ACC112 (cell line): ENCODE measurements at regions not wholly inside any gene's neighbourhood (a gene's known extent, or its start where the extent isn't known, plus 50 kb on each side); places are given as distances from the start of the nearest gene placed in this dataset.

Experiments used
- H2AFZ ChIP-seq: fragments of 200-600 bp; sonication (generic); one replicate; pipeline ENCODE4 v1.6.0; 2017; ENCODE audit warnings: antibody characterized with exemption, low read length; ENCODE audit not compliant: unreplicated experiment
- H3K27ac ChIP-seq: fragments of 200-600 bp; sonication (generic); 2 replicates; pipeline ENCODE4 v1.5.1; 2014; ENCODE audit warnings: low read depth, mild to moderate bottlenecking, antibody characterized with exemption, low read length, moderate library complexity
- H3K27me3 ChIP-seq: fragments of 200-600 bp; sonication (generic); 2 replicates; pipeline ENCODE4 v1.6.1; 2014; ENCODE audit warnings: mild to moderate bottlenecking, antibody characterized with exemption, low read length, moderate library complexity, mixed read lengths; ENCODE audit not compliant: insufficient read depth
- H3K36me3 ChIP-seq: fragments of 200-600 bp; sonication (generic); 2 replicates; pipeline ENCODE4 v1.6.1; 2016; ENCODE audit warnings: mild to moderate bottlenecking, antibody characterized with exemption, low read length, moderate library complexity, mixed read lengths; ENCODE audit not compliant: insufficient read depth
- H3K4me1 ChIP-seq: fragments of 200-600 bp; sonication (generic); one replicate; pipeline ENCODE4 v1.6.1; 2016; ENCODE audit warnings: low read length, mixed read lengths; ENCODE audit not compliant: insufficient read depth, unreplicated experiment, control insufficient read depth
- H3K4me3 ChIP-seq: fragments of 200-600 bp; sonication (generic); 2 replicates; pipeline ENCODE4 v1.5.1; 2014; ENCODE audit warnings: mild to moderate bottlenecking, low read depth, low read length
- H3K79me2 ChIP-seq: fragments of 200-600 bp; sonication (generic); one replicate; pipeline ENCODE4 v1.6.0; 2016; ENCODE audit warnings: low read length; ENCODE audit not compliant: control insufficient read depth, unreplicated experiment, insufficient read depth

DNA sequence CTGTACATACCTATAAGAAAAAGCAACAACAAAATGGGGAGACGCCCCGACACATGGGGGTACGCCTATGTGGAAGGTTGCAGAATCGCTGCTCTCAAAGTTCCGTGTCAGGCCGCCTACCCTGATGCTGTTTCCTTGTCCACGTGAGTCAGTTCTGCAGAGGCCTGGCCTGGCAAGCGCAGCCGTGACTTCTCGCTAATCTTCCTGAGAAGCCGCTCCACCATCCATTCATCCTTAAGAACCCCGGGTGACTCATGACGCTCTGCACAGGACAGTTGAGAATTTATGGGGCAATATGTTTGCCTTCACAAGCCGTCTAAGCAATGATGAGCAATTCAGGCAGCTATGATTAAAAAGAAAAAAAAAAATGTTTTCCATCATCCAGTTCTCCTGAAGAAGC lies 122.3 kb upstream of the TMPRSS2 start:
- no peak overlapping the region for H2AFZ ChIP-seq
- peak overlapping the region; percentile 94 for H3K27ac ChIP-seq
- H3K27me3 ChIP-seq = no peaks in the 10 kb centered on the region

DNA sequence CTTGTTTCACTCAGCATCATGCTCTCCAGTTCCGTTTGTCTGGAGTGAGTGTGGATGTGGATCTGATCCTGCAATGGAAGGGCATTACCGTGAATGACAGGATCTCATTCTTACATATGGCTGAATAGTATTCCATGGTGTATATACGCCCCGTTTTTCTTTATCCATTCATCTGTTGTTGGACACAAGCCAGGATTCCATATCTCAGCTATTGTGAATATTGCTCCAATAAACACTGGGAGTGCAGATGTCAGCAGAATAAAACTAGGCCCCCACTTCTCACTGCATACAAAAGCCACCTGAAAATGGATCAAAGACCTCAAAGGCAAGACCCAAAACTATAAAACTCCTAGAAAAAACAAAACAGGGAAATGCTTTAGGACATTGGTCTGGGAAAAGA lies 120.3 kb upstream of the TMPRSS2 start:
- Histone ChIP-seq H3K4me3 (no peak overlapping the region), H3K79me2 (no peaks in the 10 kb centered on the region), H3K27ac (no peak overlapping the region; the same call in 1 of the 2 replicates), H3K4me1 (peaks cover 25% of the 10 kb centered on the region), H3K27me3 (no peaks in the 10 kb centered on the region), H3K36me3 (no peaks in the 10 kb centered on the region), H2AFZ (no peak overlapping the region)

More for the DNA sequence above, 122.3 kb upstream of the TMPRSS2 start:
- H3K4me3 ChIP-seq = no peak overlapping the region
- peaks cover 36% of the 10 kb centered on the region for H3K4me1 ChIP-seq
- H3K36me3 ChIP-seq = no peaks in the 10 kb centered on the region
- no peaks in the 10 kb centered on the region for H3K79me2 ChIP-seq

DNA sequence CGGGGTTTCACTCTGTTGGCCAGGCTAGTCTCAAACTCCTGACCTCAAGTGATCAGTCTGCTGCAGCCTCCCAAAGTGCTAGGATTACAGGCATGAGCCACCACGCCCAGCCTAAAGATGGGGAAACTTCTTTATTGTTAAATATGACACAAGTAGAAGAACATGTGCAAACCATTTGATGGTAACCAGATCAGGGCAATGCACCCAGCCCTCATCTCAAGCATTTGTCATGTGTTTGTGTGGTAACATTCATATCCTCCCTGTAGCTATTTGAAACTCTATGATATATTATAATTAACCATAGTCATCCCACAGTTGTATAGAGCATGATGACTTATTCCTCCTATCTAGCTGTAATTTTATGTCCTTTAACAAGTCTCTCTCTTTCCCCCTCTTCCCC lies 119.5 kb upstream of the TMPRSS2 start:
- no peaks in the 10 kb centered on the region for H3K27me3 ChIP-seq
- no peak overlapping the region for H2AFZ ChIP-seq
- no peak overlapping the region; the same call in 1 of the 2 replicates for H3K27ac ChIP-seq
- H3K36me3 ChIP-seq = no peaks in the 10 kb centered on the region
- no peaks in the 10 kb centered on the region for H3K79me2 ChIP-seq
- no peak overlapping the region for H3K4me3 ChIP-seq
- peaks cover 32% of the 10 kb centered on the region for H3K4me1 ChIP-seq

DNA sequence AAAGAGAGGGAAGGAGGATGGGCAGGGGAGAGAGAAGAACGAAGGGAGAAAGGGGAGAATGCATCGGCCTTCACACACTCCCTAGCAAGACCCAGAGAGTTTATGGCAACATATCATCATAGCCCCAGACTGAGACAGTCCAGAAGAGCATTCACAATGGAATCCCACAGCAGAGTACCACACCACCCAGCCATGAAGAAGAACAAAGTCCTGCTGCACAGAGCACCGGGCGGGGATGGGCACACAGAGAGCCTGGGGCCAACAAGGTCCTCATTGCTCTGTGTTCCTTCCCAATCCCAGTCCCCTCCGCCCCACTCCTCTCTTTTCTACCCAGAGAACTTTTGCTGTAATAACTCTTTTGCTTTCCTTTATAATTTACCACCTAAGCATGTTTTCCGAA lies 118.1 kb upstream of the TMPRSS2 start:
- Histone ChIP-seq H3K27me3 (no peaks in the 10 kb centered on the region), H3K4me3 (no peak overlapping the region), H3K27ac (no peak overlapping the region), H3K36me3 (no peaks in the 10 kb centered on the region), H2AFZ (no peak overlapping the region), H3K4me1 (peaks cover 32% of the 10 kb centered on the region), H3K79me2 (no peaks in the 10 kb centered on the region)

DNA sequence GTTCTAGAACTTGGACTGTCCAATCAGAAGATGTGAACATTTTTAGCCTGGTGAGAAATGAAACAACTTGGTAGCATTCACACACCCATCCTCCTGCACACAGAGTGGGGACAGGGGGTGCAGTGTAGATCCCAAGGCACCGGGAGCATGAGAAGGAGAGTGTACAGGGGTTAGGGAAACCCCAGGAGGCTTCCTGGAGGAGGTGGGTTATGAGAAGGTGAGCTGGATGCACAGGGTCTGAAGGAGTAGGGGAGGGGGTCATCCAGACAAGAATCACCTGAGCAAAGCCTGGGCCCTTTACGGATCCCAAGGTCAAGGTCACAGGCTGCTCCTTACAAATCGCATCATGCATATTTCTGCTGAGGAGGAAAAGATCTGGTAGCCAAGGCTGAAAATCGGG lies 117.5 kb upstream of the TMPRSS2 start:
- Histone ChIP-seq H2AFZ (no peak overlapping the region), H3K36me3 (no peaks in the 10 kb centered on the region), H3K4me1 (peaks cover 31% of the 10 kb centered on the region), H3K79me2 (no peaks in the 10 kb centered on the region), H3K27me3 (no peaks in the 10 kb centered on the region), H3K27ac (no peak overlapping the region), H3K4me3 (no peak overlapping the region)

DNA sequence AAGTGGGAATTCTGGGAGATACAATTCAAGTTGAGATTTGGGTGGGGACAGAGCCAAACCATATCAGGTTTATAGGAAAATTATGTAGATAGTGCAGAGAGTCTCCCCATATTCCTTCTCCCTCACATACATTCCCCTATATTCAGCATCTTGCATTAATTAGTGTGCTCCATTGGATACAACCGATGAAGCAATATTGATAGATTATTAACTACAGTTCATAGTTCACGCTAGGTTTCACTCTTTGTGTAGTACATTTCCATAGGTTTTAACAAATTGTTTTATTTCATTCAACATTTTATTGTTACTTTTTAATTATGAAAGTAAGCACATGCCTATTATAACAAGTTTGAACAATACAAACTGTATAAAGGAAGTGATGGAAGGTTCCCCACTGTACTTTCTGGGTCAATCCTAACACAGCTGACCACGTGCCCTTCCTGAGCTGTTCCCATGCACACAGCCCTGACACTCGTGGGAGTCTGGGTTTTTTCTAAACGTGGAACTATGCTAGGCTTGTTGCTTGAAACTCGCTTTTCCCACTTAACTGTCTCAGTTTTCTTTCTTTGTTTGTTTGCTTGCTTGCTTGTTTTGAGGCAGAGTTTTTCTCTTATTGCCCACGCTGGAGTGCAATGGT lies 116.8 kb upstream of the TMPRSS2 start:
- no peak overlapping the region for H2AFZ ChIP-seq
- no peaks in the 10 kb centered on the region for H3K79me2 ChIP-seq
- H3K27me3 ChIP-seq = no peaks in the 10 kb centered on the region
- H3K36me3 ChIP-seq = no peaks in the 10 kb centered on the region
- no peak overlapping the region for H3K27ac ChIP-seq
- no peak overlapping the region for H3K4me3 ChIP-seq
- H3K4me1 ChIP-seq = peaks cover 31% of the 10 kb centered on the region

DNA sequence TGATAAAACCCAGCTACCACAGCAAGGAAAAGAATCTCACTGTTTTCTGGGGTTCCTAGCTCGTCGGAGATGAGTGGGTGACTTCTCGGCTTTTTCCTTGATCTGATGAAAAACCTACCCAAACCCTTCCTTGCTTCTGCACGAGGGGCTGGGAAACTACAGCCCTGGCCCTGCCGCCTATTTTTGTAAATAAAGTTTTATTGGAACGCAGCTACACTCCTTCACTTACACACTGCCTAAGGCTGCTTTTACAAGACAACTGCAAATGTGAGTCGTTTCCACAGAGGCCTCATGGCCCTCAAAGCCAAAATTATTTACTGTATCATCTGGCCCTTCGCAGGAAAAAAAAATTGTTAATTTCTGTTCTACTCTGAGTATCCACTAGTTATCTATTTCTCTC lies 116.0 kb upstream of the TMPRSS2 start:
- no peaks in the 10 kb centered on the region for H3K36me3 ChIP-seq
- H3K4me1 ChIP-seq = peaks cover 31% of the 10 kb centered on the region
- no peak overlapping the region for H3K4me3 ChIP-seq
- H3K27ac ChIP-seq = no peak overlapping the region; the same call in 1 of the 2 replicates
- H3K27me3 ChIP-seq = no peaks in the 10 kb centered on the region
- H3K79me2 ChIP-seq = no peaks in the 10 kb centered on the region
- H2AFZ ChIP-seq = no peak overlapping the region

DNA sequence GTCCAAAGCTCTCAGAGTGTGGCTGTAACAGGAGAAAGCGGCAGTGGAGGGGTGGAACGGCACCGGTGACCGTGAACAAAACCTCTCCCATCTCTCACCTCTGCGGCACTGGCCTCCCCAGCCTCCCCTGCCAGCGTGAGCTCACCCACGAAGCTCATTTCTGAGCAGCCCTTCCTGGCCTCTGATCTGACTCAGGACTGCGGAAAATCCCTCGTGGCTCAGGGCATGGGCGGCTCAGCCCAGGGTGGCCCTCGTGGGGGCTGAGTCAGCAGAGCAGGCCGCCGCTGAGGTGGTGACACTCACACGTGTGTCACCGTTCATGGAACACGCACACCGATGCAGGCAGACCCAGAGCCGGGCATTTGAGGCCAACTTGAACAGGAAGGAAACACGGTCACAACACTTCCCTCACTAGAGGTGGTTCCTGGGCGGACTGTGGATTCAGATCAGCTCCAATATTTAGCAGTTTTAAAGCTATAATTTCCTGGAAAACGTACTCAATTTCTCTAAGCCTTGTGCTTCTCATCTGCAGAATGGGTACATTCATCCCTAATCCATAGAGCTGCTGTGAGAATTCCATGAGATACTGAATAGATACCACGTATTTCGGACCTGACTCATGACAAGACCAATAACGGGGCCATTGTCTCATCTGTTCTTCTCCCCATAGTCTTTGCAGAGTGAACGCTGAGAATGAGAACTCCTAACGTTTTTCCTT lies 115.0 kb upstream of the TMPRSS2 start:
- peak overlapping the region; percentile 59; the same call in 1 of the 2 replicates for H3K27ac ChIP-seq
- no peaks in the 10 kb centered on the region for H3K36me3 ChIP-seq
- H3K4me3 ChIP-seq = no peak overlapping the region
- no peaks in the 10 kb centered on the region for H3K27me3 ChIP-seq
- no peak overlapping the region for H2AFZ ChIP-seq
- no peaks in the 10 kb centered on the region for H3K79me2 ChIP-seq
- H3K4me1 ChIP-seq = peaks cover 31% of the 10 kb centered on the region

DNA sequence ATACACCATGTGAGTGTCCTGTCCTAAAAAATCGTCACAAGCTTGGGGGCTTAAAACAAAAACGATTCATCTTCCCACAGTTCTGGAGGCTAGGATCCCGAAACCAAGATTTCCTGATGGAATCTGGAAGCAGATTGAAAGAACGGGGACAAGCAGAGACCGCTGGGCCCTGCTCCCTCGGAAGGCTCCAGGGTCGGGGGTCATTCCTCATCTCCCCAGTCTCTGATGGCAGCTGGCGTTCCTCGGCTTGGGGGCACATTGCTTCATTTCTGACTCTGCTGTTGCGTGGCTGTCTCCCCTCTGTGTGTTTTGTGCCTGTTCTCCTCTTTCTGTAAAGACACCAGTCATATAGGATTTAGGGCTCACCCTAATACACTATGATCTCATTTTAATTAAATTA lies 114.2 kb upstream of the TMPRSS2 start:
- H3K79me2 ChIP-seq = no peaks in the 10 kb centered on the region
- no peaks in the 10 kb centered on the region for H3K36me3 ChIP-seq
- peak overlapping the region; percentile 59; the same call in 1 of the 2 replicates for H3K27ac ChIP-seq
- peaks cover 31% of the 10 kb centered on the region for H3K4me1 ChIP-seq
- no peak overlapping the region for H2AFZ ChIP-seq
- no peak overlapping the region for H3K4me3 ChIP-seq
- H3K27me3 ChIP-seq = no peaks in the 10 kb centered on the region

DNA sequence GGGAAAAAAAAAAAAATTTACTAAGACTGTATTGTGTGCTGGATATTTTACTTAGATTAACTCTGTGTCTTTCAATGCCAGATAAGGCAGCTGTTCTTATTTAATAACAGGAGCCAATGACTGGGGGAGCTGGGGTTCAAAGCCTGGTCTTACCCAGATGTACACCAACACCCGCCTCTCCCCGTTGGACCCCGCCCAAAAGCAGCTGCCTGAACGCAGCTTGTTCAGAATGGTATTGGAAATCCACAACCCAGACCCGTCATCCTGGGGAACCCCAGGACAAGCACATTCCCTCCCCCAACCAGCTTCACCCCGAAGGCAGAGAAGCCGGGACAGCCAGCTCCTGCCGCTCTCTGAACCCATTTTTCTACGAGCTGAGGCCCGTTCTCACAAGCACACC lies 113.6 kb upstream of the TMPRSS2 start:
- H3K79me2 ChIP-seq = no peaks in the 10 kb centered on the region
- no peaks in the 10 kb centered on the region for H3K27me3 ChIP-seq
- no peak overlapping the region for H3K4me3 ChIP-seq
- peaks cover 37% of the 10 kb centered on the region for H3K4me1 ChIP-seq
- H3K36me3 ChIP-seq = no peaks in the 10 kb centered on the region
- no peak overlapping the region for H2AFZ ChIP-seq
- H3K27ac ChIP-seq = peak overlapping the region; percentile 59

DNA sequence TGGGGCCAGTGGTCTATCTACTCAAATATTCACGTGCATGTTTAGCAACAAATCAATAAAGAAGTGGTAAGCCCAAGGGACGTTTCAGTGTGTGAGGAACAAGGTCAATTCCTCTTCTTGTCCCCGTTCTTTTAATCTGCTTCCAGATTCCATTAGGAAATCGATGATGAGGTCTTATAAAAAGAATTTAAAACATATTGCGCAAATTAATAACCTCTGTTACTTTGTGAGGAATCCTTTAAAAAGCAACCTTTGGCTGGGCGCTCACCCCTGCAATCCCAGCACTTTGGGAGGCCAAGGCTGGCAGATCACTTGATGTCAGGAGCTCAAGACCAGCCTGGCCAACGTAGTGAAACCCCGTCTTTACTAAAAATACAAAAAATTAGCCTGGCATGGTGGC lies 113.0 kb upstream of the TMPRSS2 start:
- Histone ChIP-seq H3K79me2 (no peaks in the 10 kb centered on the region), H3K4me1 (peaks cover 43% of the 10 kb centered on the region), H3K27ac (peak overlapping the region; percentile 59), H2AFZ (no peak overlapping the region), H3K36me3 (no peaks in the 10 kb centered on the region), H3K27me3 (no peaks in the 10 kb centered on the region), H3K4me3 (no peak overlapping the region)
